Activated CD8-positive, alpha-beta T cell treated with anti-CD3 and anti-CD28 coated beads, Interleukin-2, amount 10 ng/mL, durations not matched to agents 7 days and 5 days (primary cell): ENCODE measurements at regions not wholly inside any gene's neighbourhood (a gene's known extent, or its start where the extent isn't known, plus 50 kb on each side); places are given as distances from the start of the nearest gene placed in this dataset.

ENCODE experiments used
- ATAC-seq: fragments of 150-1000 bp; cut with Tn5 transposase; one replicate; pipeline ENCODE4 v1.10.0; 2021; ENCODE audit warnings: moderate library complexity
- CTCF ChIA-PET: fragments of 350-600 bp; sonication (Branson Sonifier 250); formaldehyde crosslinking; loops from one replicate; lab custom pipeline; 2021; ENCODE audit warnings: antibody characterized with exemption; lab: Charles Lee
- POLR2A ChIA-PET: fragments of 350-600 bp; sonication (Branson Sonifier 250); formaldehyde crosslinking; loops from one replicate; lab custom pipeline; 2021; ENCODE audit warnings: antibody characterized with exemption; lab: Charles Lee
- DNase-seq: peaks from one replicate; pipeline ENCODE4 v3.0.0-alpha.2; 2020
- H3K27ac Mint-ChIP-seq: one replicate; pipeline ENCODE4 v1.8.0; 2021; ENCODE audit warnings: mild to moderate bottlenecking, mixed read lengths
- H3K27me3 Mint-ChIP-seq: one replicate; pipeline ENCODE4 v1.8.0; 2021; ENCODE audit warnings: low read depth, mixed read lengths
- H3K36me3 Mint-ChIP-seq: one replicate; pipeline ENCODE4 v1.8.0; 2021; ENCODE audit warnings: low read depth, mixed read lengths
- H3K4me1 Mint-ChIP-seq: one replicate; pipeline ENCODE4 v1.8.0; 2021; ENCODE audit warnings: low read depth, mixed read lengths
- H3K4me3 Mint-ChIP-seq: one replicate; pipeline ENCODE4 v1.8.0; 2021; ENCODE audit warnings: mild to moderate bottlenecking, mixed read lengths
- H3K9me3 Mint-ChIP-seq: one replicate; pipeline ENCODE4 v1.8.0; 2022; ENCODE audit warnings: mixed read lengths; ENCODE audit not compliant: insufficient read depth

GRCh38 chr4:57448901-57449300 lies 338.7 kb upstream of the IGFBP7 start:
- H3K36me3 Mint-ChIP-seq, result no peaks in the 10 kb centered on the region
- DNase-seq (no peak), ATAC-seq (no peak)
- peaks cover 3% of the 10 kb centered on the region for H3K9me3 Mint-ChIP-seq
- POLR2A ChIA-PET, result no interaction called here
- no peaks in the 10 kb centered on the region for H3K27me3 Mint-ChIP-seq
- CTCF ChIA-PET, result no interaction called here
- no peak overlapping the region for H3K27ac Mint-ChIP-seq
- H3K4me3 Mint-ChIP-seq, result no peak overlapping the region
- no peaks in the 10 kb centered on the region for H3K4me1 Mint-ChIP-seq

DNA sequence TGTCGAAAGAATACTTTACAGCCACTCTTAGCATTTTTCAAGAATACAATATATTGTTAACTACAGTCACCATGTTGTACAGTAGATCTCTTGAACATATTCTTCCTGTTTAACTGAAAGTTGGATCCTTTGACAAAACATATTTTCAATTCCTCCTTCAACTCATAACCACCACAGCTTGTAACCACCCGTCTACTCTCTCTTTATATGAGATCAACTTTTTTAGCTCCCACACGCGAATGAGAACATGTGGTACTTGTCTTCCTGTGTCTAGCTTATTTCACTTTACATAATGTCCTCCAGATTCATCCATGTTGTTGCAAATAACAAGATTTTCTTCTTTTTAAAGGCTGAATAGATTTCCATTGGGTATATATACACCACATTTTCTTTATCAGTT lies 338.3 kb upstream of the IGFBP7 start:
- Mint-ChIP-seq H3K4me1 (no peaks in the 10 kb centered on the region), H3K36me3 (no peaks in the 10 kb centered on the region), H3K27ac (no peak overlapping the region), H3K27me3 (no peaks in the 10 kb centered on the region), H3K4me3 (no peak overlapping the region), H3K9me3 (peaks cover 3% of the 10 kb centered on the region)
- DNase-seq (no peak), ATAC-seq (no peak)
- ChIA-PET POLR2A (no interaction called here), CTCF (no interaction called here)

DNA sequence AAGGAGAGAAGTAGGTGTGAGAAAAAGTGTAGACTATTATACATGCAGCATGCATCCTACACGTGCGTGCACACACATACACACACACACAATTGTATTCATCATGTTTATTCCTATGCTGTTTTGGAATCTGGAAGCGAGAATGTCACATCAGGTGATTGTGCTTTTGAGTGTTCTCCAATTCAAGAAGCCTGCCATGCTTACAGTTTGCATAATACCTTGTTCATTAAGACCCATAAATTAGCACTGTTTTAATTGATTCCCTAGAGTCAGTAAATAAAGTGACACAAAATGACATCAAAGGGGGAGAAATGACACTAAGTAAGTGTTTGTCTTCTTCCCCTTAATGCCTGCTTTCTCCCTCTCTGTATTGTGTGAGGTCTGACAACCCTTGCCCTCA lies 336.1 kb upstream of the IGFBP7 start:
- no peak overlapping the region for H3K4me3 Mint-ChIP-seq
- POLR2A ChIA-PET, result no interaction called here
- DNase-seq, result no peak
- no peaks in the 10 kb centered on the region for H3K36me3 Mint-ChIP-seq
- H3K4me1 Mint-ChIP-seq, result no peaks in the 10 kb centered on the region
- H3K9me3 Mint-ChIP-seq, result peaks cover 3% of the 10 kb centered on the region
- no peak overlapping the region for H3K27ac Mint-ChIP-seq
- CTCF ChIA-PET, result interaction anchor here (0.5 kb wide), 1 partner anchor 18 kb away, joined by 3 read pairs; no protein-coding TSS in a partner anchor
- no peaks in the 10 kb centered on the region for H3K27me3 Mint-ChIP-seq
- no peak for ATAC-seq

DNA sequence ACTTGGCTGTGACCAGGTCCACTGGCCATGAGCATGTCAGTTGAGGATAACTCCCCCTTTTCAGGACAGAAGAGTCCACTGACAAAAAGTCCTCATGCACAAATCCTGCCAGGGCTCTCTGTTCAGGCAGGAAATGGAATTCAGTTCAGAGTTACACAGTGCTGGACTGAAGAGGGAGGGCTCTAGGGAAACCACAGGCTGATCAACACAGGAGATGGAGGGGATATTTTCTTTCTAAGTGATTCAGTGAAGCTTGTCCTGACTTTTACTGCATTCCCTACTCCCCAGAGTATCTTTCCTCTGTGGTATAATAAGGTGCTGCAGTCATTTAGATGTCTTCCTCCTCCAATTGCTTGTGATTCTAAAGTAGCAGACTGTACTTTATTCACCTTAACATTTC lies 335.5 kb upstream of the IGFBP7 start:
- no peak overlapping the region for H3K4me3 Mint-ChIP-seq
- no peaks in the 10 kb centered on the region for H3K4me1 Mint-ChIP-seq
- ATAC-seq, result no peak
- H3K27me3 Mint-ChIP-seq, result no peaks in the 10 kb centered on the region
- DNase-seq, result no peak
- POLR2A ChIA-PET, result no interaction called here
- no peaks in the 10 kb centered on the region for H3K9me3 Mint-ChIP-seq
- no peaks in the 10 kb centered on the region for H3K36me3 Mint-ChIP-seq
- CTCF ChIA-PET, result no interaction called here
- H3K27ac Mint-ChIP-seq, result no peak overlapping the region

GRCh38 chr4:57444671-57445070 lies 334.5 kb upstream of the IGFBP7 start:
- DNase-seq, result no peak
- Mint-ChIP-seq H3K27me3 (no peaks in the 10 kb centered on the region), H3K36me3 (no peaks in the 10 kb centered on the region), H3K4me1 (no peaks in the 10 kb centered on the region), H3K4me3 (no peak overlapping the region), H3K9me3 (no peaks in the 10 kb centered on the region), H3K27ac (no peak overlapping the region)
- ChIA-PET POLR2A (no interaction called here), CTCF (no interaction called here)
- no peak for ATAC-seq

- Mint-ChIP-seq H3K4me3 (no peak overlapping the region), H3K27me3 (no peaks in the 10 kb centered on the region), H3K27ac (no peak overlapping the region), H3K4me1 (no peaks in the 10 kb centered on the region), H3K9me3 (no peaks in the 10 kb centered on the region), H3K36me3 (no peaks in the 10 kb centered on the region)
- ChIA-PET POLR2A (no interaction called here), CTCF (no interaction called here)
- DNase-seq (no peak), ATAC-seq (no peak)
Measured at GRCh38 chr4:57443787-57444186, 333.6 kb upstream of the IGFBP7 start.

DNA sequence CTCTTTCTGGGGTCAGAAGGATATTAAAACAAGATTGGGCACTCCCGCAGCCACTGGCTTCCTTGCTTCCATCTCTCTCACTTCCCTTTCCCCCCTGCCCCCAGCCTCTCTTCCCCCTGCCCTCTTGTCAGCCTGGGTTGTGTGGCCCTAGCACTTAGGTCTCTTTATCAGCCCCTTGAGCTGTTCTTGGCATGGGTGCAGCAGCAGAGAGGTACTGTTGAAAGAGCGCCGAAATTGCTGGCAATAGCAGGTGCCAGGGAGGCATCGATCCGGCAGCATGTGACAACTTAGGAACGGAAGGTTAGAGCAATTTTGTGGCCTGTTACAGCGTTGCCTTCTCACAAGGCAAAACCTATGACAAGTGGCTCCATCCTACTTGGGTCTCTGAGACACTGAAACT lies 333.1 kb upstream of the IGFBP7 start:
- CTCF ChIA-PET, result no interaction called here
- Mint-ChIP-seq H3K27ac (no peak overlapping the region), H3K4me3 (no peak overlapping the region)

DNA sequence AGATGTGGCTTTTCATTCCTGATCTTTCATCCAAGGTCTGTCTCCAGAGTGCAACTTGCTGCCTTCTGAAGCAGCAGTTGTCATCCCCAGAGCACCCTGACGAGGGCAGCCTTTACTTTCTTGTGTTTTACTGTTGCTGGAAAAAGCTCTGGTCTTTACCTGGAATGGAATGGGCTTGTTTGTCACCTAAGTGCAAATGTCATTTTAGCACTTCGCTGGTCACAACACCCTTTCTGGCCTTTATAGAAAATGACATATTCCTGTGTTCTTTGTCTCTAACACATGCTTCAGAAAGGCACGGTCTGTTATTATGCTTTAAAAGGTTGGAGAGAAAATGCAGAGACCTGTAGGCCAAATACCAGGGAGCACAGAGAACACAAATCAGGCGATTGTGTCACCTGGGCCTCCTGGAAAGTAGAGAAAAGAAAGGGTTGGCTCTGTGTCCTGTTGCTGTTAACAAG lies 332.7 kb upstream of the IGFBP7 start:
- ChIA-PET POLR2A (no interaction called here), CTCF (no interaction called here)
- Mint-ChIP-seq H3K4me3 (no peak overlapping the region), H3K27me3 (no peaks in the 10 kb centered on the region), H3K36me3 (no peaks in the 10 kb centered on the region), H3K9me3 (no peaks in the 10 kb centered on the region), H3K27ac (no peak overlapping the region), H3K4me1 (no peaks in the 10 kb centered on the region)
- no peak for DNase-seq
- ATAC-seq, result no peak

More for the DNA sequence above, 333.1 kb upstream of the IGFBP7 start:
- H3K9me3 Mint-ChIP-seq, result no peaks in the 10 kb centered on the region
- DNase-seq (no peak), ATAC-seq (no peak)
- POLR2A ChIA-PET, result no interaction called here
- H3K27me3 Mint-ChIP-seq, result no peaks in the 10 kb centered on the region
- no peaks in the 10 kb centered on the region for H3K36me3 Mint-ChIP-seq
- H3K4me1 Mint-ChIP-seq, result no peaks in the 10 kb centered on the region

DNA sequence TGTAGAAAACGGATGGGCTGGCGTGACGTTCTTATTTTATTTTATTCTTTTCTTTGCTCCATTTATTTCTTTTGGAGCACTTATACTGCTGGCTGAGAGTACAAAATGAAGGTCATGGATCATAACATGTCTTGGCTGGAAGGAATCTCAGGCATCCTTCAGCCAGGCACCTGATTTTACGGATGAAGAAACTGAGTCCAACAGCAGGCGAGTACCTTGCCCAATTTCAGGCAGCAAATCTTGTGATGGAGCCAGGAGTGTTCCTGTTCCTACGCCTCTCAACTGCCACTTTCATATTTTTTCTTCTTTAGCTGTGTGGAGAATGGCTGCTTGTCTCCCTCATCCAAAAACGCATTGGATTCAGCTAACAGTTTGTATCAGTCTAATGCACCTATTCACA lies 332.1 kb upstream of the IGFBP7 start:
- ATAC-seq, result no peak
- no peaks in the 10 kb centered on the region for H3K36me3 Mint-ChIP-seq
- DNase-seq, result no peak
- no peaks in the 10 kb centered on the region for H3K9me3 Mint-ChIP-seq
- no peak overlapping the region for H3K27ac Mint-ChIP-seq
- no peaks in the 10 kb centered on the region for H3K27me3 Mint-ChIP-seq
- CTCF ChIA-PET, result no interaction called here
- H3K4me3 Mint-ChIP-seq, result no peak overlapping the region
- POLR2A ChIA-PET, result no interaction called here
- no peaks in the 10 kb centered on the region for H3K4me1 Mint-ChIP-seq

DNA sequence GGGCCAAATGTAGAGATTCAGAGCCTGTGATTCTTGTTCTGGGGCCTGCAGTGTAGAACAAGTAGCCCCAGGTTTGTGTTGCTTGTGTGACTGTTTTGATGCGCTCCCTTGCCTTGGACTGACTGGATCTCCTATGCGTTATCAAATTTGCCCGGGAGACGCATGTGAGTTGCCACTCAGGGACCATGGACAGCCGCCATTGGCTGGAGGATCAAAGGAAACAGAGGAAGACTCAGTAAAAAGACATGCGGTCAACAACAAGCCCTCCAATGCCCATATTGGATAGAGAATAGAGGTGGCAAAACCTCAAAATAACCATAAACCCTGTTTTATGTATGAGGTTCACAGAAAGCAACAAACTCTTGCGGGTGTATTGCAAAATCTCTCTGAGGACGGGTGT lies 327.5 kb upstream of the IGFBP7 start:
- no peaks in the 10 kb centered on the region for H3K36me3 Mint-ChIP-seq
- ChIA-PET CTCF (no interaction called here), POLR2A (no interaction called here)
- no peak overlapping the region for H3K27ac Mint-ChIP-seq
- no peaks in the 10 kb centered on the region for H3K9me3 Mint-ChIP-seq
- H3K27me3 Mint-ChIP-seq, result no peaks in the 10 kb centered on the region
- ATAC-seq, result no peak
- no peaks in the 10 kb centered on the region for H3K4me1 Mint-ChIP-seq
- H3K4me3 Mint-ChIP-seq, result no peak overlapping the region
- no peak for DNase-seq

GRCh38 chr4:57435300-57435699 lies 325.1 kb upstream of the IGFBP7 start:
- DNase-seq, result no peak

DNA sequence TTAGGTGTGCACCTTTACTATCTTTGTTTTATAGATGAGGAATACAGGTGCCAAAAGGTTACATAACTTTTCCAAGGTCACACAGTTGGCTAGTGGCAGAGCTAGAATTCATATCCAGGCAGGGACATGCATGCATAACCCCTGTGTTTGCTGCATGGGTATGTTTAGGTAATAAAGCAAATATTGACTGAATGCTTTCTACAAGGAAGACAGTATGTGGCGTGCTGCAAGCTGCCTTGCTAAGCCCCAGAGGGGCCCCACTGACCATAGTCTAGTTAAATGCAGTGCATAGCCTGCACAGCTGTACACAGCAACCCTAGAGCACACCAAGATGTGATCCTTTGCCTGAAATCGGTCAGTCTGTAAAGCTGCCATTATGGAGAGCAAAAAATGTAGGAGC lies 320.5 kb upstream of the IGFBP7 start:
- Mint-ChIP-seq H3K27ac (no peak overlapping the region), H3K36me3 (no peaks in the 10 kb centered on the region), H3K4me3 (no peak overlapping the region), H3K4me1 (no peaks in the 10 kb centered on the region), H3K9me3 (no peaks in the 10 kb centered on the region), H3K27me3 (peaks cover 1% of the 10 kb centered on the region)
- ChIA-PET CTCF (no interaction called here), POLR2A (no interaction called here)
- DNase-seq (no peak), ATAC-seq (no peak)

More at GRCh38 chr4:57435300-57435699, 325.1 kb upstream of the IGFBP7 start:
- CTCF ChIA-PET, result interaction anchor here (2.0 kb wide), 1 partner anchor 9 kb away, joined by 5 read pairs; no protein-coding TSS in a partner anchor
- no peak for ATAC-seq
- no peaks in the 10 kb centered on the region for H3K9me3 Mint-ChIP-seq
- POLR2A ChIA-PET, result no interaction called here
- H3K36me3 Mint-ChIP-seq, result no peaks in the 10 kb centered on the region
- H3K4me3 Mint-ChIP-seq, result no peak overlapping the region
- H3K4me1 Mint-ChIP-seq, result no peaks in the 10 kb centered on the region
- no peak overlapping the region for H3K27ac Mint-ChIP-seq
- H3K27me3 Mint-ChIP-seq, result no peaks in the 10 kb centered on the region

DNA sequence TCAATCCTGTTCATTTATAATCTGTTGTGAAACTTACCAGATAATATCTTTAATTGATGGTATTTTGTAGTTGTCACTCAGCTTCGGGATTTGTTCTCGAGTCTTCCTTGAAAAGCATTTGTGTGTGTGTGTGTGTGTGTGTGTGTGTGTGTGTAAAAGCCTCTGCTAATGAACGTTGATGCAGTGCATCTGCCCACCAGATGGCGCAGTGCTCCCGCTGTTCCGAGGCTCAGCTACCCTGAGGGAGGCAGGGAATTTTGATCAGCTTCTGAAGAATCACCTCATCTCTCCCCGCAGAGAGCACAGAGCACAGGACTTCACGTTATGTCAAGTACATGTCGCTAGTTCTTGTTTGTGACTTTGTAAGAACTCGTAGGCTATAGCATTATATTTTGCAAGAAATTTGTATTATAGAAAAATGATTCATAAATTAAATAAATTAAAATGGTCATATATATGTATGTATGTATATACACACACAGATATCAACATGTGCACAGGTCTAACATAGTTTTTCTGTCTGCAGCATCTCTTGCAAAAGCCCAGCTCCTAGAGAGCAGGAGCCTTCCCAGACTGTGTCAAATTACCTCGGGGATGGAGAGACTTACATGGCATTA lies 316.7 kb upstream of the IGFBP7 start:
- DNase-seq (peak; percentile 49), ATAC-seq (no peak)
- Mint-ChIP-seq H3K4me1 (no peaks in the 10 kb centered on the region), H3K9me3 (no peaks in the 10 kb centered on the region), H3K4me3 (no peak overlapping the region), H3K27ac (no peak overlapping the region), H3K27me3 (peaks cover 1% of the 10 kb centered on the region), H3K36me3 (no peaks in the 10 kb centered on the region)
- POLR2A ChIA-PET, result no interaction called here
- CTCF ChIA-PET, result interaction anchor here (0.6 to 2.0 kb wide), 7 partner anchors 9 to 281 kb away, joined by 3 to 5 read pairs (median 3); no protein-coding TSS in a partner anchor
